GM19025 (cell line): ENCODE measurements at regions not wholly inside any gene's neighbourhood (a gene's known extent, or its start where the extent isn't known, plus 50 kb on each side); places are given as distances from the start of the nearest gene placed in this dataset.

ENCODE experiments used
- ATAC-seq: cut with Tn5 transposase; IDR thresholded peaks from one replicate; pipeline ENCODE4 v1.9.1; 2021; ENCODE audit warnings: mild to moderate bottlenecking, low read depth, moderate library complexity; ENCODE audit not compliant: unreplicated experiment

GRCh38 chr16:86663685-86664521 is 85.6 kb downstream of the FOXL1 start:
- no peak for ATAC-seq

- ATAC-seq = peak; percentile 73
Measured at GRCh38 chr16:86664522-86665318, 86.4 kb downstream of the FOXL1 start.

GRCh38 chr16:86665319-86665675 is 86.9 kb downstream of the FOXL1 start:
- ATAC-seq = peak; percentile 22

- no peak for ATAC-seq
Measured at GRCh38 chr16:86665929-86666328, 87.6 kb downstream of the FOXL1 start.

- no peak for ATAC-seq
Measured at GRCh38 chr16:86667035-86667434, 88.7 kb downstream of the FOXL1 start.

- no peak for ATAC-seq
Measured at GRCh38 chr16:86668136-86668910, 90.0 kb downstream of the FOXL1 start.

GRCh38 chr16:86669285-86669805 is 91.0 kb downstream of the FOXL1 start:
- ATAC-seq = no peak

GRCh38 chr16:86669937-86670749 is 91.8 kb downstream of the FOXL1 start:
- ATAC-seq = no peak

- no peak for ATAC-seq
Measured at GRCh38 chr16:86670750-86671234, 92.4 kb downstream of the FOXL1 start.

GRCh38 chr16:86671486-86672178 is 93.3 kb downstream of the FOXL1 start:
- no peak for ATAC-seq

- no peak for ATAC-seq
Measured at GRCh38 chr16:86672179-86672863, 94.0 kb downstream of the FOXL1 start.

GRCh38 chr16:86673090-86673955 is 95.0 kb downstream of the FOXL1 start:
- ATAC-seq = no peak

GRCh38 chr16:86673956-86674453 is 95.7 kb downstream of the FOXL1 start:
- ATAC-seq = no peak

GRCh38 chr16:86676254-86676670 is 97.9 kb downstream of the FOXL1 start:
- ATAC-seq = no peak

- ATAC-seq = no peak
Measured at GRCh38 chr16:86679490-86679889, 101.1 kb downstream of the FOXL1 start.

GRCh38 chr16:86680162-86680561 is 101.8 kb downstream of the FOXL1 start:
- no peak for ATAC-seq

GRCh38 chr16:86680661-86681030 is 102.3 kb downstream of the FOXL1 start:
- no peak for ATAC-seq
